ENCODE measurements at regions not wholly inside any gene's neighbourhood (a gene's known extent, or its start where the extent isn't known, plus 50 kb on each side); places are given as distances from the start of the nearest gene placed in this dataset.
"Not testable (repeated sequence)": the region's sequence is repeated elsewhere in the genome, so short reads cannot be mapped to it uniquely, and the experiment has no call there.

DNA sequence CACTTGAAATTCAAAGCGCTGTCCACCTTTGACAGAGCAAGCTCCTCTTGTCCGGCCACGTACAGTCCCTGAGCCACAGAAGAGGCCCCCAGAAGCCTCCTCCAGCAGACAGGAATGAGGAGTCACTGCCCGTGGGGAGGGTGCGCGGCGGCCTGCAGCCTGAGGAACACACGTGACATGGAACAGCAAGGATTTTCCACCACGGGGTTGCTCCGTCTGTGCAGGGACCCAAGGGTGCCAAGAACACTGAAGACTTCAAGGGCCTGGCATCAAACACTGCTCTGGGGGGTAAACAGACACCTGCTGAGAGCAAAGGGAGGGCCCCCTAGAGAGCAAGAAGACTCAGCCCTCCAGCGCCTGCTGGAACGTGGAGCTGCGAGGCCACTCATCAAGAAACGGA lies 237.9 kb upstream of the SGCG start:
- TF ChIP-seq, protein P1, sequence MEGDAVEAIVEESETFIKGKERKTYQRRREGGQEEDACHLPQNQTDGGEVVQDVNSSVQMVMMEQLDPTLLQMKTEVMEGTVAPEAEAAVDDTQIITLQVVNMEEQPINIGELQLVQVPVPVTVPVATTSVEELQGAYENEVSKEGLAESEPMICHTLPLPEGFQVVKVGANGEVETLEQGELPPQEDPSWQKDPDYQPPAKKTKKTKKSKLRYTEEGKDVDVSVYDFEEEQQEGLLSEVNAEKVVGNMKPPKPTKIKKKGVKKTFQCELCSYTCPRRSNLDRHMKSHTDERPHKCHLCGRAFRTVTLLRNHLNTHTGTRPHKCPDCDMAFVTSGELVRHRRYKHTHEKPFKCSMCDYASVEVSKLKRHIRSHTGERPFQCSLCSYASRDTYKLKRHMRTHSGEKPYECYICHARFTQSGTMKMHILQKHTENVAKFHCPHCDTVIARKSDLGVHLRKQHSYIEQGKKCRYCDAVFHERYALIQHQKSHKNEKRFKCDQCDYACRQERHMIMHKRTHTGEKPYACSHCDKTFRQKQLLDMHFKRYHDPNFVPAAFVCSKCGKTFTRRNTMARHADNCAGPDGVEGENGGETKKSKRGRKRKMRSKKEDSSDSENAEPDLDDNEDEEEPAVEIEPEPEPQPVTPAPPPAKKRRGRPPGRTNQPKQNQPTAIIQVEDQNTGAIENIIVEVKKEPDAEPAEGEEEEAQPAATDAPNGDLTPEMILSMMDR (IDR thresholded peaks at IDR 0.05 in 4 of 5, conservative IDR thresholded peaks at IDR 0.05 in 1 of 5): not testable (repeated sequence)
- TF ChIP-seq POLR2A (IDR thresholded peaks at IDR 0.05): not testable (repeated sequence)

Measured in gastrocnemius medialis (tissue), 4 donors.